Epithelial cell of esophagus (primary cell): ENCODE measurements at regions not wholly inside any gene's neighbourhood (a gene's known extent, or its start where the extent isn't known, plus 50 kb on each side); places are given as distances from the start of the nearest gene placed in this dataset.

ENCODE experiments used
- DNase-seq: peaks from one replicate; pipeline ENCODE4 v3.0.0; 2010; ENCODE audit warnings: low read depth
- H3K4me3 ChIP-seq: 2 replicates; pipeline ENCODE4 v1.5.1; 2011; ENCODE audit warnings: mild to moderate bottlenecking, low read length, control low read depth
- CTCF ChIP-seq: IDR thresholded peaks from 2 replicates; pipeline ENCODE4 v1.5.1; 2011; ENCODE audit warnings: low read depth, mild to moderate bottlenecking, low read length, control low read depth, inconsistent platforms; ENCODE audit not compliant: insufficient read depth; ENCODE audit errors: missing control alignments

- TF ChIP-seq CTCF: no peak
- H3K4me3 ChIP-seq: no peak overlapping the region
- no peak for DNase-seq
Measured at GRCh38 chr5:25863811-25864210, 1174.6 kb downstream of the CDH9 start.

- no peak for DNase-seq
- no peak for TF ChIP-seq CTCF
- H3K4me3 ChIP-seq: no peak overlapping the region
Measured at GRCh38 chr5:25862276-25862675, 1176.1 kb downstream of the CDH9 start.

- no peak for TF ChIP-seq CTCF
- no peak overlapping the region for H3K4me3 ChIP-seq
- DNase-seq: no peak
Measured at GRCh38 chr5:25858019-25858418, 1180.4 kb downstream of the CDH9 start.

GRCh38 chr5:25851301-25851700 lies 1187.1 kb downstream of the CDH9 start:
- no peak for DNase-seq
- TF ChIP-seq CTCF: no peak
- H3K4me3 ChIP-seq: no peak overlapping the region

- DNase-seq: no peak
- H3K4me3 ChIP-seq: no peak overlapping the region
- TF ChIP-seq CTCF: no peak
Measured at GRCh38 chr5:25850581-25850980, 1187.8 kb downstream of the CDH9 start.

GRCh38 chr5:25849270-25849669 lies 1189.1 kb downstream of the CDH9 start:
- no peak overlapping the region for H3K4me3 ChIP-seq
- TF ChIP-seq CTCF: no peak
- no peak for DNase-seq

GRCh38 chr5:25823330-25823873 lies 1178.6 kb upstream of the CDH10 start:
- no peak for TF ChIP-seq CTCF
- DNase-seq: no peak
- H3K4me3 ChIP-seq: no peak overlapping the region
